AG10803 (cell line): ENCODE measurements at regions not wholly inside any gene's neighbourhood (a gene's known extent, or its start where the extent isn't known, plus 50 kb on each side); places are given as distances from the start of the nearest gene placed in this dataset.
"Not testable (repeated sequence)": the region's sequence is repeated elsewhere in the genome, so short reads cannot be mapped to it uniquely, and the experiment has no call there.

ENCODE experiments used
- DNase-seq: peaks from one replicate; pipeline ENCODE4 v3.0.0; 2010; ENCODE audit warnings: low read depth
- H3K4me3 ChIP-seq: 2 replicates; pipeline ENCODE4 v1.5.1; 2011; ENCODE audit warnings: mild to moderate bottlenecking, low read length, control low read depth
- CTCF ChIP-seq: conservative IDR thresholded peaks from 2 replicates; pipeline ENCODE4 v1.5.1; 2011; ENCODE audit warnings: mild to moderate bottlenecking, low read length, control low read depth, inconsistent platforms

GRCh38 chr2:228767196-228767595 is 503.9 kb downstream of the PID1 start:
- no peak overlapping the region for H3K4me3 ChIP-seq
- TF ChIP-seq CTCF, result no peak
- peak; percentile 46 for DNase-seq

GRCh38 chr2:228763379-228763981 is 507.6 kb downstream of the PID1 start:
- no peak for DNase-seq
- no peak for TF ChIP-seq CTCF
- no peak overlapping the region for H3K4me3 ChIP-seq

- TF ChIP-seq CTCF, result no peak
- DNase-seq, result no peak
- no peak overlapping the region for H3K4me3 ChIP-seq
These were observed 508.5 kb downstream of the PID1 start for GRCh38 chr2:228762565-228762964.

GRCh38 chr2:228755661-228756060 is 515.4 kb downstream of the PID1 start:
- H3K4me3 ChIP-seq, DNase-seq: not testable (repeated sequence)

GRCh38 chr2:228747483-228747882 is 523.6 kb downstream of the PID1 start:
- TF ChIP-seq CTCF, result no peak
- no peak for DNase-seq
- no peak overlapping the region for H3K4me3 ChIP-seq

- no peak overlapping the region for H3K4me3 ChIP-seq
- no peak for DNase-seq
- TF ChIP-seq CTCF, result no peak
These were observed 532.3 kb downstream of the PID1 start for GRCh38 chr2:228738671-228739380.

GRCh38 chr2:228735697-228736096 is 535.4 kb downstream of the PID1 start:
- H3K4me3 ChIP-seq, result no peak overlapping the region
- TF ChIP-seq CTCF, result no peak
- DNase-seq, result no peak
